GM19239 (cell line): ENCODE measurements at regions not wholly inside any gene's neighbourhood (a gene's known extent, or its start where the extent isn't known, plus 50 kb on each side); places are given as distances from the start of the nearest gene placed in this dataset.
"Not testable (repeated sequence)": the region's sequence is repeated elsewhere in the genome, so short reads cannot be mapped to it uniquely, and the experiment has no call there.

Experiments used
- DNase-seq: peaks from one replicate; pipeline ENCODE4 v3.0.0; 2011; ENCODE audit warnings: low spot score; ENCODE audit not compliant: insufficient read length
- FAIRE-seq: peaks from 2 replicates; lab custom pipeline; 2011; peaks lifted over from hg19 to GRCh38; lab: Jason Lieb, UNC

- DNase-seq (no peak), FAIRE-seq (no peak)
These were observed 140.0 kb upstream of the POU3F1 start for GRCh38 chr1:38186566-38186965.

GRCh38 chr1:38185913-38186312 lies 139.3 kb upstream of the POU3F1 start:
- FAIRE-seq (no peak), DNase-seq (no peak)

GRCh38 chr1:38183747-38184146 lies 137.2 kb upstream of the POU3F1 start:
- FAIRE-seq (no peak), DNase-seq (no peak)

- DNase-seq, result no peak
- FAIRE-seq, result no peak
These were observed 136.5 kb upstream of the POU3F1 start for GRCh38 chr1:38183096-38183495.

GRCh38 chr1:38180388-38180787 lies 133.8 kb upstream of the POU3F1 start:
- not testable (repeated sequence) for FAIRE-seq, DNase-seq

GRCh38 chr1:38179483-38179882 lies 132.9 kb upstream of the POU3F1 start:
- FAIRE-seq, result no peak
- no peak for DNase-seq

GRCh38 chr1:38178216-38178615 lies 131.6 kb upstream of the POU3F1 start:
- FAIRE-seq (no peak), DNase-seq (no peak)

GRCh38 chr1:38175121-38175520 lies 128.5 kb upstream of the POU3F1 start:
- FAIRE-seq (no peak), DNase-seq (no peak)

GRCh38 chr1:38173848-38174247 lies 127.3 kb upstream of the POU3F1 start:
- DNase-seq (no peak), FAIRE-seq (peak; percentile 92)

GRCh38 chr1:38173157-38173831 lies 126.7 kb upstream of the POU3F1 start:
- FAIRE-seq (peak; percentile 56), DNase-seq (no peak)

- no peak for FAIRE-seq
- DNase-seq, result no peak
These were observed 122.5 kb upstream of the POU3F1 start for GRCh38 chr1:38169121-38169520.

GRCh38 chr1:38168365-38168764 lies 121.8 kb upstream of the POU3F1 start:
- no peak for FAIRE-seq
- no peak for DNase-seq

GRCh38 chr1:38166461-38166860 lies 119.9 kb upstream of the POU3F1 start:
- DNase-seq (no peak), FAIRE-seq (no peak)

- DNase-seq (no peak), FAIRE-seq (no peak)
These were observed 107.3 kb upstream of the POU3F1 start for GRCh38 chr1:38153778-38154470.

- FAIRE-seq, result no peak
- DNase-seq, result no peak
These were observed 106.6 kb upstream of the POU3F1 start for GRCh38 chr1:38153066-38153777.

- FAIRE-seq (peak; percentile 73), DNase-seq (no peak)
These were observed 105.9 kb upstream of the POU3F1 start for GRCh38 chr1:38152351-38153065.

GRCh38 chr1:38151399-38151798 lies 104.8 kb upstream of the POU3F1 start:
- FAIRE-seq (no peak), DNase-seq (no peak)

- DNase-seq, FAIRE-seq: not testable (repeated sequence)
These were observed 99.5 kb upstream of the POU3F1 start for GRCh38 chr1:38146079-38146478.

GRCh38 chr1:38142606-38143005 lies 96.0 kb upstream of the POU3F1 start:
- DNase-seq, result no peak
- FAIRE-seq, result no peak

- no peak for DNase-seq
- no peak for FAIRE-seq
These were observed 94.9 kb upstream of the POU3F1 start for GRCh38 chr1:38141483-38141882.
